ENCODE measurements at regions not wholly inside any gene's neighbourhood (a gene's known extent, or its start where the extent isn't known, plus 50 kb on each side); places are given as distances from the start of the nearest gene placed in this dataset.

- no peak for TF ChIP-seq CTCF (conservative IDR thresholded peaks at IDR 0.05)
- TF ChIP-seq EZH2 (IDR thresholded peaks at IDR 0.05; ENCODE audit: low read depth): no peak
Observed at GRCh38 chr13:44837250-44837649, 152.0 kb downstream of the NUFIP1 start.
